ENCODE measurements at regions not wholly inside any gene's neighbourhood (a gene's known extent, or its start where the extent isn't known, plus 50 kb on each side); places are given as distances from the start of the nearest gene placed in this dataset.

GRCh38 chr2:8307606-8308180 is 374.2 kb upstream of the ID2 start:
- intact Hi-C loops (cut with DNase I; ENCODE audit: low total_unique reads): no loop called here
- DNase-seq (no peak), ATAC-seq (no peak)
- Histone ChIP-seq H3K27ac (no peak overlapping the region), H3K9me3 (no peaks in the 10 kb centered on the region), H3K4me1 (no peaks in the 10 kb centered on the region), H3K4me3 (no peak overlapping the region), H3K36me3 (no peaks in the 10 kb centered on the region), H3K27me3 (no peaks in the 10 kb centered on the region)
- TF ChIP-seq POLR2A (IDR thresholded peaks at IDR 0.05): no peak
- TF ChIP-seq, protein P1, sequence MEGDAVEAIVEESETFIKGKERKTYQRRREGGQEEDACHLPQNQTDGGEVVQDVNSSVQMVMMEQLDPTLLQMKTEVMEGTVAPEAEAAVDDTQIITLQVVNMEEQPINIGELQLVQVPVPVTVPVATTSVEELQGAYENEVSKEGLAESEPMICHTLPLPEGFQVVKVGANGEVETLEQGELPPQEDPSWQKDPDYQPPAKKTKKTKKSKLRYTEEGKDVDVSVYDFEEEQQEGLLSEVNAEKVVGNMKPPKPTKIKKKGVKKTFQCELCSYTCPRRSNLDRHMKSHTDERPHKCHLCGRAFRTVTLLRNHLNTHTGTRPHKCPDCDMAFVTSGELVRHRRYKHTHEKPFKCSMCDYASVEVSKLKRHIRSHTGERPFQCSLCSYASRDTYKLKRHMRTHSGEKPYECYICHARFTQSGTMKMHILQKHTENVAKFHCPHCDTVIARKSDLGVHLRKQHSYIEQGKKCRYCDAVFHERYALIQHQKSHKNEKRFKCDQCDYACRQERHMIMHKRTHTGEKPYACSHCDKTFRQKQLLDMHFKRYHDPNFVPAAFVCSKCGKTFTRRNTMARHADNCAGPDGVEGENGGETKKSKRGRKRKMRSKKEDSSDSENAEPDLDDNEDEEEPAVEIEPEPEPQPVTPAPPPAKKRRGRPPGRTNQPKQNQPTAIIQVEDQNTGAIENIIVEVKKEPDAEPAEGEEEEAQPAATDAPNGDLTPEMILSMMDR (IDR thresholded peaks at IDR 0.05 in 4 of 5, conservative IDR thresholded peaks at IDR 0.05 in 1 of 5): no peak
- in situ Hi-C loops (cut with MboI; ENCODE audit: low sequenced_read_pairs in 4 of 4): no loop called here

DNA sequence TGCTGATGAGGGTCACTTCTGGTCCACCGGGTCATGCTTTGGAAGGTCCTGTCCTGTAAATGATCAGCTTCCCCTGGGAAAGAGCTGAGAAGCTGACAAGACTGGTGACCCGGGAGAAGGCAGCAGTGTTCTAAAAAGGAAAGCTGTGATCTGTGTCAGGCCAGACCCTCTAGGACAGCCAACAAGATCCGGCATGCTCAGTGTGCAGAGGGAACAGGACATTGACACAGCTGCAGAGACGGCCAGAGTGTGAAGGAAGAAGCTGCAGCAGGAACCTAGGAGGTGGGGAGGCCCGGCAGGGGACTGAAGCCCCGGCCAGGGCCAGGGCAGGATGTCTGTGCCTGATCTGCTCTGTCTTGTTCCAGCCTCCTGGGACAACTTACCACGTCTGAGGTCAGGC is 372.7 kb upstream of the ID2 start:
- H3K4me3 ChIP-seq: no peak overlapping the region
- no peak for TF ChIP-seq POLR2A (IDR thresholded peaks at IDR 0.05)
- TF ChIP-seq, protein P1 (IDR thresholded peaks at IDR 0.05 in 4 of 5, conservative IDR thresholded peaks at IDR 0.05 in 1 of 5): no peak
- no peaks in the 10 kb centered on the region for H3K27me3 ChIP-seq
- intact Hi-C loops (cut with DNase I; ENCODE audit: low total_unique reads) (no loop called here), in situ Hi-C loops (cut with MboI; ENCODE audit: low sequenced_read_pairs in 4 of 4) (no loop called here)
- H3K27ac ChIP-seq: no peak overlapping the region
- H3K4me1 ChIP-seq: no peaks in the 10 kb centered on the region
- DNase-seq: no peak
- ATAC-seq: no peak
- H3K9me3 ChIP-seq: no peaks in the 10 kb centered on the region
- no peaks in the 10 kb centered on the region for H3K36me3 ChIP-seq

GRCh38 chr2:8310557-8311455 is 371.1 kb upstream of the ID2 start:
- TF ChIP-seq, protein P1 (IDR thresholded peaks at IDR 0.05 in 4 of 5, conservative IDR thresholded peaks at IDR 0.05 in 1 of 5): no peak
- no peak for TF ChIP-seq POLR2A (IDR thresholded peaks at IDR 0.05)
- H3K4me1 ChIP-seq: no peaks in the 10 kb centered on the region
- H3K4me3 ChIP-seq: no peak overlapping the region
- intact Hi-C loops (cut with DNase I; ENCODE audit: low total_unique reads) (no loop called here), in situ Hi-C loops (cut with MboI; ENCODE audit: low sequenced_read_pairs in 4 of 4) (no loop called here)
- H3K27ac ChIP-seq: no peak overlapping the region
- DNase-seq (no peak), ATAC-seq (no peak)
- no peaks in the 10 kb centered on the region for H3K27me3 ChIP-seq
- no peaks in the 10 kb centered on the region for H3K36me3 ChIP-seq
- H3K9me3 ChIP-seq: no peaks in the 10 kb centered on the region

DNA sequence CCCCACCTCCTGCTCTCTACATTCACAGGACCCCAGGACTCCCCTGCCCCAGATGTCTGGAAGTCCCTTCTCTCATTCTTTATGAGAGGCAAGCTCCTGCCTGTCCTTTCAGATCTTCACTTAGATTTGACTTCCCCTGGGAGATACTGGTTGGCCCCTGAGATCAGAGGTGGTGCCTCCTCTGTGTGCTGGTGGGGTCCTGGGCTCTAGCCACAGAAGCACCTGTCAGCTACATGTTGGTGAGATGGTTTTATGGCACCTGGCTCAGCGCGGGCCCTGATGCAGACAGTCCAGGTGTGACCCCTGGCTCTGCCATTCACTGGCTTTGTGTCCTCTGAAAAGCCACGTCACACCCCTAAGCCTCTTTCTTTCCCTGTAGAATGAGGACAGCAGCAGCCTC is 369.6 kb upstream of the ID2 start:
- no peak for ATAC-seq
- Histone ChIP-seq H3K4me1 (no peaks in the 10 kb centered on the region), H3K27me3 (no peaks in the 10 kb centered on the region), H3K27ac (no peak overlapping the region), H3K9me3 (no peaks in the 10 kb centered on the region), H3K4me3 (no peak overlapping the region), H3K36me3 (no peaks in the 10 kb centered on the region)
- no peak for DNase-seq
- intact Hi-C loops (cut with DNase I; ENCODE audit: low total_unique reads) (no loop called here), in situ Hi-C loops (cut with MboI; ENCODE audit: low sequenced_read_pairs in 4 of 4) (no loop called here)
- no peak for TF ChIP-seq POLR2A (IDR thresholded peaks at IDR 0.05)
- TF ChIP-seq, protein P1 (IDR thresholded peaks at IDR 0.05 in 4 of 5, conservative IDR thresholded peaks at IDR 0.05 in 1 of 5): no peak
